Tibial nerve (tissue), 3 donors: ENCODE measurements at regions not wholly inside any gene's neighbourhood (a gene's known extent, or its start where the extent isn't known, plus 50 kb on each side); places are given as distances from the start of the nearest gene placed in this dataset.

ENCODE experiments used
- POLR2A ChIP-seq, 2 donors: fragments of 450-650 bp; IDR thresholded peaks; one replicate each; pipeline ENCODE4 v1.6.1; 2017; ENCODE audit warnings: antibody characterized with exemption in 2 of 2, mild to moderate bottlenecking in 2 of 2, moderate library complexity in 2 of 2
- TF ChIP-seq, protein P1 (sequence below), 5 experiments: fragments of 200-600 bp in 3 of 5; fragments of 450-650 bp in 2 of 5; sonication (generic) in 3 of 5; IDR thresholded peaks; one replicate each; pipeline ENCODE4 v1.5.1; 2016 to 2019; ENCODE audit warnings: antibody characterized with exemption in 5 of 5, mild to moderate bottlenecking in 3 of 5, moderate library complexity in 2 of 5

GRCh38 chr10:83458611-83459010 is 680.7 kb upstream of the GHITM start:
- TF ChIP-seq, protein P1, sequence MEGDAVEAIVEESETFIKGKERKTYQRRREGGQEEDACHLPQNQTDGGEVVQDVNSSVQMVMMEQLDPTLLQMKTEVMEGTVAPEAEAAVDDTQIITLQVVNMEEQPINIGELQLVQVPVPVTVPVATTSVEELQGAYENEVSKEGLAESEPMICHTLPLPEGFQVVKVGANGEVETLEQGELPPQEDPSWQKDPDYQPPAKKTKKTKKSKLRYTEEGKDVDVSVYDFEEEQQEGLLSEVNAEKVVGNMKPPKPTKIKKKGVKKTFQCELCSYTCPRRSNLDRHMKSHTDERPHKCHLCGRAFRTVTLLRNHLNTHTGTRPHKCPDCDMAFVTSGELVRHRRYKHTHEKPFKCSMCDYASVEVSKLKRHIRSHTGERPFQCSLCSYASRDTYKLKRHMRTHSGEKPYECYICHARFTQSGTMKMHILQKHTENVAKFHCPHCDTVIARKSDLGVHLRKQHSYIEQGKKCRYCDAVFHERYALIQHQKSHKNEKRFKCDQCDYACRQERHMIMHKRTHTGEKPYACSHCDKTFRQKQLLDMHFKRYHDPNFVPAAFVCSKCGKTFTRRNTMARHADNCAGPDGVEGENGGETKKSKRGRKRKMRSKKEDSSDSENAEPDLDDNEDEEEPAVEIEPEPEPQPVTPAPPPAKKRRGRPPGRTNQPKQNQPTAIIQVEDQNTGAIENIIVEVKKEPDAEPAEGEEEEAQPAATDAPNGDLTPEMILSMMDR (IDR thresholded peaks at IDR 0.05), result no peak
- TF ChIP-seq POLR2A (IDR thresholded peaks at IDR 0.05), result no peak
